IMR-90 (cell line): ENCODE measurements at regions not wholly inside any gene's neighbourhood (a gene's known extent, or its start where the extent isn't known, plus 50 kb on each side); places are given as distances from the start of the nearest gene placed in this dataset.

Source experiments
- ATAC-seq: fragments of 200-7000 bp; cut with Tn5 transposase; 2 replicates; pipeline ENCODE4 v1.9.1; 2020; ENCODE audit warnings: low read depth, mild to moderate bottlenecking, moderate library complexity
- BruUV-seq: library from RNA; stranded (reverse); fragments of 400-500 nt; replicated peaks from 2 replicates; lab custom pipeline; 2021; lab: Mats Ljungman, UMichigan
- CTCF ChIA-PET: fragments of 300-600 bp; formaldehyde crosslinking; extraction: SDS; loops from one replicate; lab custom pipeline; 2021; ENCODE audit warnings: antibody characterized with exemption; lab: Yijun Ruan, JAX
- POLR2A ChIA-PET: fragments of 300-600 bp; sonication (Branson Sonifier 250); formaldehyde crosslinking; loops from one replicate; lab custom pipeline; 2022; ENCODE audit warnings: antibody characterized with exemption; ENCODE audit not compliant: unreplicated experiment; lab: Charles Lee
- DNase-seq: peaks from one replicate; pipeline ENCODE4 v3.0.0; 2013
- H2AFZ ChIP-seq: replicated peaks from 2 replicates; pipeline ENCODE3; 2013; ENCODE audit warnings: low read length, mild to moderate bottlenecking; ENCODE audit not compliant: poor library complexity
- H2AK5ac ChIP-seq: 2 replicates; pipeline ENCODE4 v1.6.1; 2013; ENCODE audit warnings: low read depth, low read length, inconsistent platforms
- H2AK9ac ChIP-seq: replicated peaks from 2 replicates; pipeline ENCODE3; 2013; ENCODE audit warnings: mild to moderate bottlenecking, low read depth, low read length, moderate library complexity; ENCODE audit not compliant: poor library complexity
- H2BK120ac ChIP-seq: 2 replicates; pipeline ENCODE4 v1.6.1; 2013; ENCODE audit warnings: low read depth, low read length, inconsistent platforms
- H2BK15ac ChIP-seq: 3 replicates; pipeline ENCODE4 v1.6.1; 2013; ENCODE audit warnings: low read depth, low read length, inconsistent platforms
- H2BK20ac ChIP-seq: 2 replicates; pipeline ENCODE4 v1.6.1; 2013; ENCODE audit warnings: low read depth, mild to moderate bottlenecking, inconsistent platforms, low read length, moderate library complexity
- H2BK5ac ChIP-seq: 2 replicates; pipeline ENCODE4 v1.6.1; 2013; ENCODE audit warnings: mild to moderate bottlenecking, low read depth, low read length, inconsistent platforms; ENCODE audit not compliant: poor library complexity, severe bottlenecking
- H3K14ac ChIP-seq: replicated peaks from 2 replicates; pipeline ENCODE4 v1.6.1; 2013; ENCODE audit warnings: low read depth, low read length, inconsistent platforms
- H3K18ac ChIP-seq: 2 replicates; pipeline ENCODE4 v1.6.1; 2013; ENCODE audit warnings: low read depth, low read length, control low read depth
- H3K23ac ChIP-seq: 2 replicates; pipeline ENCODE4 v1.6.1; 2013; ENCODE audit warnings: low read depth, low read length, inconsistent platforms
- H3K27ac ChIP-seq: 2 replicates; pipeline ENCODE4 v1.5.1; 2013; ENCODE audit warnings: mild to moderate bottlenecking, control low read depth, low read length; ENCODE audit not compliant: insufficient read depth
- H3K27me3 ChIP-seq: 2 replicates; pipeline ENCODE4 v1.6.1; 2013; ENCODE audit warnings: low read length; ENCODE audit not compliant: control insufficient read depth, insufficient read depth
- H3K36me3 ChIP-seq: 2 replicates; pipeline ENCODE4 v1.6.1; 2013; ENCODE audit warnings: low read length, mixed read lengths; ENCODE audit not compliant: control insufficient read depth, insufficient read depth
- H3K4ac ChIP-seq: 2 replicates; pipeline ENCODE4 v1.6.1; 2013; ENCODE audit warnings: low read depth, low read length, inconsistent platforms
- H3K4me1 ChIP-seq: 2 replicates; pipeline ENCODE4 v1.6.1; 2013; ENCODE audit warnings: low read length, mixed read lengths; ENCODE audit not compliant: control insufficient read depth, insufficient read depth
- H3K4me2 ChIP-seq: 2 replicates; pipeline ENCODE4 v1.6.1; 2013; ENCODE audit warnings: low read depth, mild to moderate bottlenecking, control low read depth, low read length, moderate library complexity
- H3K4me3 ChIP-seq: 2 replicates; pipeline ENCODE4 v1.5.1; 2013; ENCODE audit warnings: low read depth, mild to moderate bottlenecking, control low read depth, low read length, moderate library complexity; ENCODE audit not compliant: insufficient read depth
- H3K56ac ChIP-seq: 2 replicates; pipeline ENCODE4 v1.6.1; 2013; ENCODE audit warnings: low read length, inconsistent platforms; ENCODE audit not compliant: insufficient read depth; ENCODE audit errors: extremely low read depth
- H3K79me1 ChIP-seq, 2 experiments: 2 replicates each; pipeline ENCODE4 v1.6.1; 2013; ENCODE audit warnings: low read length in 2 of 2, inconsistent platforms in 1 of 2, low read depth in 1 of 2
- H3K9ac ChIP-seq: 2 replicates; pipeline ENCODE4 v1.6.1; 2013; ENCODE audit warnings: low read depth, low read length, control low read depth
- H3K9me1 ChIP-seq: 2 replicates; pipeline ENCODE4 v1.6.1; 2013; ENCODE audit warnings: low read length, inconsistent platforms; ENCODE audit not compliant: insufficient read depth
- H3K9me3 ChIP-seq: 2 replicates; pipeline ENCODE4 v1.6.1; 2013; ENCODE audit warnings: low read length; ENCODE audit not compliant: control insufficient read depth, insufficient read depth
- H4K20me1 ChIP-seq: 2 replicates; pipeline ENCODE4 v1.6.1; 2013; ENCODE audit warnings: low read length, inconsistent platforms; ENCODE audit not compliant: insufficient read depth
- H4K5ac ChIP-seq: 2 replicates; pipeline ENCODE4 v1.6.1; 2013; ENCODE audit warnings: mild to moderate bottlenecking, low read depth, low read length, control low read depth
- H4K8ac ChIP-seq, 2 experiments: 2 replicates each; pipeline ENCODE4 v1.6.1; 2013; ENCODE audit warnings: low read depth in 2 of 2, low read length in 2 of 2, control low read depth in 1 of 2, inconsistent platforms in 1 of 2
- H4K91ac ChIP-seq: 2 replicates; pipeline ENCODE4 v1.6.1; 2013; ENCODE audit warnings: low read depth, low read length, inconsistent platforms; ENCODE audit not compliant: insufficient read depth
- BHLHE40 ChIP-seq: fragments of 150-350 bp; IDR thresholded peaks from 2 replicates; pipeline ENCODE4 v1.6.1; 2016; ENCODE audit warnings: mild to moderate bottlenecking, low read depth, low read length
- NFE2L2 ChIP-seq: fragments of 150-350 bp; IDR thresholded peaks from 2 replicates; pipeline ENCODE4 v1.6.1; 2016; ENCODE audit warnings: low read depth, mild to moderate bottlenecking, low read length
- POLR2A ChIP-seq: IDR thresholded peaks from 2 replicates; pipeline ENCODE4 v1.6.1; 2012; ENCODE audit warnings: mild to moderate bottlenecking, low read depth, low read length
- RCOR1 ChIP-seq: IDR thresholded peaks from 2 replicates; pipeline ENCODE4 v1.6.1; 2012; ENCODE audit warnings: mild to moderate bottlenecking, low read length, improper control_type of control experiment; ENCODE audit not compliant: insufficient replicate concordance
- WGBS, 2 experiments: methylation state at CpG; one replicate each; pipeline versions ENCODE4 v1.1.5 to v1.1.7; 2013; ENCODE audit warnings: missing lambda C conversion rate in 2 of 2; ENCODE audit not compliant: insufficient read length in 1 of 2; ENCODE audit errors: extremely low coverage in 2 of 2; 5-methylcytosine and 5-hydroxymethylcytosine counted together
- dilution Hi-C: fragments of 300-500 bp; cut with HindIII; formaldehyde crosslinking; loops from one replicate; pipeline ENCODE4 v1.14.3; 2018; ENCODE audit warnings: low sequenced_read_pairs; ENCODE audit not compliant: unreplicated experiment
- in situ Hi-C: fragments of 300-500 bp; cut with MboI; formaldehyde crosslinking; loops from 3 replicates; pipeline ENCODE4 v1.14.3; 2019; ENCODE audit warnings: low sequenced_read_pairs, inconsistent platforms, mixed read lengths
- intact Hi-C: fragments of 100-400 bp; cut with micrococcal nuclease; formaldehyde crosslinking; loops from 2 replicates; pipeline ENCODE4 v1.10.0; 2022

DNA sequence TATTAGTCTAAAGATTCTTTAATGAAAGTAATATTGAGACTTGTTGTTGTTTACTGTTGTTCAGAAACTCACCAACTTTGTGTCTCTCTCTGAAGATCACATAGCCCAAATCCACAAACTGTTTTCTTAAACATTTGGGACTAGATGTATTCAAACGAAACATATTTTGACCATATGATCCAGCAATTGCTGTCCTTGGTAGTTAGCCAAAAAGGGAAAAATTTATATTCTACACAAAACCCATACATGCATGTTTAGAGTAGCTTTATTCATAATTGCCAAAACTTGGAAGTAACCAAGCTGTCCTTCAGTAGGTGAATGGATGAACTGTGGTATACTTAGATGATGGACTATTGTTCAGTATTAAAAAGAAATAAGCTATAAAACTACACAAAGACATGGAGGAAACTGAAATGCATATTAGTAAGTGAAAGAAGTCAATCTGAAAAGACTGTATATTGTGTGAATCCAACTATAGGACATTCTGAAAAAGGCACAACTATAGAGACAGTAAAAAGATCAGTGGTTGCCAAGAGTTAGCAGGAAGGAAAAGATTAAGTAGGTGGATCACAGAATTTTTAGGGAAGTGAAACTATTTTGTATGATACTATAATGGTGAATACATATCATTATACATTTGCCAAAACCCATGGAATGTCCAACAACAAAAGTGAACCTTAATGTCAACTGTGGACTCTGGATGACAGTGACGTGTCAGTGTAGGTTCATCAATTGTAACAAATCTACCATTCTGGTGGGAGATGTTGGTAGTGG lies 442.9 kb downstream of the INSC start:
- ChIA-PET CTCF (no interaction called here), POLR2A (interaction anchor here (0.6 kb wide), 1 partner anchor 11 kb away, joined by 4 read pairs; no protein-coding TSS in a partner anchor)
- Histone ChIP-seq H3K27me3 (no peaks in the 10 kb centered on the region), H2AK5ac (no peak overlapping the region), H3K4me2 (no peak overlapping the region), H3K4me1 (no peaks in the 10 kb centered on the region), H3K27ac (no peak overlapping the region), H2AK9ac (no peak overlapping the region), H4K5ac (no peak overlapping the region), H3K4ac (no peak overlapping the region), H3K9me1 (no peaks in the 10 kb centered on the region), H3K4me3 (no peak overlapping the region), H3K9ac (no peak overlapping the region), H2AFZ (no peak overlapping the region), H2BK20ac (no peak overlapping the region), H3K18ac (no peak overlapping the region), H3K36me3 (no peaks in the 10 kb centered on the region), H3K79me1 (no peaks in the 10 kb centered on the region), H4K20me1 (no peaks in the 10 kb centered on the region), H3K14ac (no peak overlapping the region), H4K8ac (no peak overlapping the region), H3K56ac (no peak overlapping the region), H3K9me3 (no peaks in the 10 kb centered on the region), H2BK120ac (no peak overlapping the region), H2BK5ac (no peak overlapping the region), H3K23ac (no peak overlapping the region), H2BK15ac (no peak overlapping the region), H4K91ac (no peak overlapping the region)
- dilution Hi-C loops, result no loop called here
- no CpG with 5 or more reads among the region's 2 CpGs for WGBS, 2 experiments
- in situ Hi-C loops, result no loop called here
- TF ChIP-seq POLR2A (no peak), RCOR1 (no peak), NFE2L2 (no peak), BHLHE40 (no peak)
- intact Hi-C loops, result no loop called here
- BruUV-seq, result no TSS peak
- DNase-seq, result no peak
- no peak for ATAC-seq
